NCI-H1105 treated with DMSO at 0.1 percent for 48 hours (cell line): ENCODE measurements at regions not wholly inside any gene's neighbourhood (a gene's known extent, or its start where the extent isn't known, plus 50 kb on each side); places are given as distances from the start of the nearest gene placed in this dataset.
"Not testable (repeated sequence)": the region's sequence is repeated elsewhere in the genome, so short reads cannot be mapped to it uniquely, and the experiment has no call there.

ENCODE experiments used
- DNase-seq: peaks from one replicate; lab custom pipeline; 2025; lab: John Stamatoyannopoulos, UW

DNA sequence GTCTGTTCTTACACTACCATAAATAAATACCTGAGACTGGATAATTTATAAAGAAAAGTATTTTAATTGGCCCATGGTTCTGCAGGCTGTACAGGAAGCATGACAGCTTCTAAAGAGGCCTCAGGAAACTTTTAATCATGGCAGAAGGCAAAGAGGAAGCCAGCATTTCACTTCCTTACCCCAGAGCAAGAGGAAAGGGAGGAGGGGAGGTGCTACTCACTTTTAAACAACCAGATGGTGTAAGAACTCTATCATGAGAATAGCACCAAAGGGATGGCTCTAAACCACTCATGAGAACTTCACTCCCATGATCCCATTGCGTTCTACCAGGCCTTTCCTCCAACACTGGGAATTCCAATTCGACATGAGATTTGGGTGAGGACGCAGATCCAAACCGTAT, 344.4 kb upstream of the SLC39A10 start:
- DNase-seq, result no peak

DNA sequence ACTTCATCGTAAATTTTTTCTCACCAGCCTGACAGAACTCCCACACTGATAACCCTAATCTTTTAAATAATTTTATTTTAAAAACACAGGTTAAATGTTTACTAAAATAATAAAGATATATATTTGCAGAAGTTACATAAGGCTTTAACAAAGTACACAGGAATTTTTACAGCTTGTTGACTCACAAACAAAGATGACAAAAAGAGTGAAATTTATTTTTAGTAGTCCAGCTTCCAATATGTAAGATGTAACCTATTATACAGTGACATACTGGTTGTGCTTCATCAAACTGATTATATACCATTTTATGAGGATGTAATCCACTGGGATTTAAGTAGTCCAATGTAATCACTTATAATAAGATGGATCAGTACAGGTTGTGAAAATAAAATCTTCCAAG, 348.9 kb upstream of the SLC39A10 start:
- no peak for DNase-seq

DNA sequence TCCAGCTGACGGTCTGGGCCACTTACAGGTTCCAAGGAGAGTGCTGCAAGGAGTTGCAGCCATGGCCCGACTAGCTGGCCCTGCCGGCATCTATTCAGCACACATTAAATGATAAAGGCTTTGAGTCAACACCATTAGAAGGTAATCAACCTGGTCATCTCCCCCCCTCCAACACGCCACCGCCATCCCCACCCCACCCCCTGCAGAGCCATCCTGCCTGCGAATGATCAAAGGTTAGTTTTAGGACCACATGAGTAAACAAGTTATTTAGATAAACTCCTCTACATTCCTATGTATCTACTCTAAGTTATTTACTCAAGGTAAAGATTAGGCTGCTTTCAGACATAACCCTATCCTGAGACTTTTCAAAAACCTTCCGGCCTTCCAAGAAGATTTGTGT, 349.3 kb upstream of the SLC39A10 start:
- DNase-seq, result no peak

DNA sequence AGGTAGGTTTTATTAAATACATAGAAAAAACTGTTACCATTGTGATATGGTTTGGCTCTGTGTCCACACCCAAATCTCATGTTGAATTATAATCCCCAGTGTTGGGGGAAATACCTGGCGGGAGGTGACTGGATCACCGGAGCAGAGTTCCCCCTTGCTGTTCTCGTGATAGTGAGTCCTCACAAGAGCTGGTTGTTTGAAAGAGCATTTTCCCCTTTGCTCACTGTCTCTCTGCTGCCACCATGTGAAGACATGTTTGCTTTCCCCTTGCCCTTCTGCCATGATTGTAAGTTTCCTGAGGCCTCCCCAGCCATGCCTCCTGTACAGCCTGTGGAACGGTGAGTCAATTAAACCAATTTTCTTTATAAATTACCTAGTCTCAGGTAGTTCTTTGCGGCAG, 352.7 kb upstream of the SLC39A10 start:
- DNase-seq, result no peak

DNA sequence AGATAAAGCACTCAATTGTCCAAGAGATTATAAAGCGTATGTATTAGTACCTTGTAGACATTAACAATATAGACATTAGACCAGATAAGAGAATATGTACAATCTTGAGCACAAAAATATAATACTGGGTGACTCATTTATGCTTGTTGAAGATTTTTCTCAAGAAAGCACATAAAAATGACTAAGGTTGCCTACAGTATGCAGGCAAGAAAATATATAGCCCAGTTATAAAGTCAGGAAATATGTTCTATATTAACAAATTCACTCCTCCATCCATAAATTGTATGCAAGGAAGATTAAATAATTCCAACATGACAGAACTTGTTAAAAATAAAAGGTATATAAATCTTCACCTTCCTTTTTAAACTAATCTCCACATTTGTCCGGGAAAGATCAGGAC, 356.4 kb upstream of the SLC39A10 start:
- DNase-seq, result no peak

DNA sequence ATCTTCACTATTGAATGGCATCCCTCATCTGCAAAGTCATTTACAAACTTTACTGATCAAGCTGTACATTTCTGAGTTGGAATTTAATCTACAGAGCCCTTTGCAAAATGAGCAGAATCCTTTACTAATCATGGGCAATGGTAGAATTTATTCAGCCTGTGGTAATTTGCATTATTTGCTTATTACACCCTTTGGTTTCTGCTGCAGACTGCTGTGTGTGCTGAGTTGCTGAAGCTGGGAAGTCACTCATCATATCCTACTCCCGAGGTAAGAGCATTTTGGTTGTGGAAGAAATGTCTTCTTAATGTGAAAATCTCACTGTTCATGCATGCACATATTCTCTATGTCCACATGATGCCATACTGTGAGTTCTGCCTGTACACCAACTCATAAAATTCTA, 357.4 kb upstream of the SLC39A10 start:
- DNase-seq, result no peak

DNA sequence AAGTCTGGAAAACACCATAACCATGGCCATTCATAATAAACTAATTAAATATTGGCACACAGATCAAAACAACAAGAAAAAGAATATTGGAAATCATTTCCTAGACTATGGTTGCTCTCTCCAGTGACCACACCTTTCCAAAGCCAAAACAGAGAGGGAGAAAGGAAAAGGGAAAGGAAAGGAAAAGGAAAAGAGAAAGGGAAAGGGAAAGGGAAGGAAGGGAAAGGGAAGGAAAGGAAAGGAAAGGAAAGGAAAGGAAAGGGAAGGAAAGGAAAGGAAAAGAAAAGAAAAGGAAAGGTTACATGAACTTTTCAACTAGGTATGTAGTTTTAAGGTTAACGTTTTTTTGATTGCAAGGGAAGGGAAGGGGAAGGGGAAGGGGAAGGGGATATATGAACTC, 360.5 kb upstream of the SLC39A10 start:
- DNase-seq, result no peak

DNA sequence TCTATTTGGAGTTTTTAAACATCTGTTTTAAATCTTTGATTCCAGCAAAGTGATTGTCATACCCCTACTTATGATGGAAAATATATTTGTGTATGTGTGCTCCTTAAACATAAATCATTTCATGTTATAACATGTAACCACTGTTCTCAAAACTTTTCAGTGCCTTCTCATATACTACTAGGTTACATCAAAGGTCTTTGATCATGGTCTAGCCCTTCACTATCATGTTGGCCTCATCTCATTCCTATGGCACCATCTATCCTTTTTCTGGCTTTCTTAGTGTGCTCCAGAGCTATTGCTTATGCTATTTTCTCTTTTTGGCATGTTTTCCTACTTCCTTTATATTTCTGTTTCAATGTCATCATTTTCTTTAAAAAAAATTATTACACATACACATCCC, 367.9 kb upstream of the SLC39A10 start:
- no peak for DNase-seq

DNA sequence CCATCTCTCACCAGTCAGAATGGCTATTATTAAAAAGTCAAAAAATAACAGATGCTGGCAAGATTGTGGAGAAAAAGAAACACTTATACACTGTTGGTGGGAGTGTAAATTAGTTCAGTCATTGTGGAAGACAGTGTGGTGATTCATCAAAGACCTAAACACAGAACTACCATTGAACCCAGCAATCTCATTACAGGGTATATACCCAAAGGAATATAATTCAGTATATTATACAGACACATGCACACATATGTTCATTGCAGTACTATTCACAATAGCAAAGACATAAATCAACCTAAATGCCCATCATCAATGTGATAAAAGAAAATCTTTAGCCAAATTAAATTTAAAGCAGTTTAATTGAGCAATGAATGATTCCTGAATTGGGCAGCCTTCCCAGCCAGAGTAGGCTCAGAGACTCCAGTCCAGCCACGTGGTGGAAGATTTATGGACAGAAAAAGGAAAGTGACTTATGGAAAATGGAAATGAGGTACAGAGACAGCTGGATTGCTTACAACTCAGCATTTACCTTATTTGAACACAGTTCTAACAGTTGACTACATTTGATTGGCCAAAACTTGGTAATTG, 377.1 kb upstream of the SLC39A10 start:
- DNase-seq, result no peak

DNA sequence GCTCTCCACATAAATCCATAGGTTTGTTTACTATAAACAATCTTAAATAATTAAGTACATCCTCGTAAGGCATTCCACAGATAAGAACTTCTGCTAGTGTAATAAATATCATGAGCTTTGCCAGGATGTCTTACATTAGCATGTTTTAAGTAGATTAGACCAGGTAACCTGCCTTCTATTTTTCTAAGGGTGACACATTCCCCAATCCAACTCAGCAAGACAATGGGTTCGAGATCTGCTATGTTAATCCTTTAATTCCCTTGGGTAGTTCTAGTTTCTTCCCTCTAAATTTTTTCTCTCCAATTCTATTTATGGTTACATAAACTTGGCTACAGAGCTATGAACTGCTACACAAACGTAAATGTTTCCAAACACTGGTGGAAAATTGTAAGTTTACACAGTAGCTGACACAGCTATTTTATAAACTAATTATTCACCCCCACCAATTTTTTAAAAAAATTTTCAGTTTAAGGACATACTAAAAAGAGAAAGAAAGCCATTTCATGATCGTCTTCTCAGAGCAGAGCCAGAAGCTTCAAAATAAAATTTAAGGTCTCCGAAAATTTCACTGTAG, 386.5 kb upstream of the SLC39A10 start:
- no peak for DNase-seq

DNA sequence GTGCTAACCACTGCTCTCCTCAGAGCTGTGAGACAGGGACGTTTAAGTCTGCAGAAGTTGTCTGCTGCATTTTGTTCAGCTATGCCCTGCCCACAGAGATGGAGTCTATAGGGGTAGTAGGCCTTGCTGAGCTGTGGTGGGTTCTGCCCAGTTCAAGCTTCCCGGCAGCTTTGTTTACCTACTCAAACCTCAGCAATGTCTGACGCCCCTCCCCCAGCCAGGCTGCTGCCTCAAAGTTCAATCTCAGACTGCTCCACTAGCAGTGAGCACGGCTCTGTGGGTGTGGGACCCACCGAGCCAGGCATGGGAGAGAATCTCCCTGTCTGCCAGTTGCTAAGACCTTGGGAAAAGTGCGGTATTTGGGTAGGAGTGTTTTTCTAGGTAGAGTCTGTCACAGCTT, 387.8 kb upstream of the SLC39A10 start:
- DNase-seq, result no peak

DNA sequence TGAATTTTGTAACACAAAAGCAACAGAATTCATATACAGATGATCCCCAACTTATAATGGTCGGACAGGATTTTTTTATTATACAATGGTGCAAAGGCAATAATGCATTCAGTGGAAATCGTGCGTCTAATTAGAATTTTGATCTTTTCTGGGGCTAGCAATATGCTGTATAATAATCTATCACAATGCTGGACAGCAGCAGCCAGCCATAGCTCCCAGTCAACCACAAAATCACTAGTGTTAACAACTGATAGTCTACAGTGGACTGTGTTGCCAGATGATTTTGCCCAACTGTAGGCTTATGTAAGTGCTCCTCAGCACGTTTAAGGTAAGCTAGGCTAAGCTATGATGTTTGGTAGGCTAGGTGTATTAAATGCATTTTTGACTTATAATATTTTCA, 399.0 kb upstream of the SLC39A10 start:
- DNase-seq, result no peak

DNA sequence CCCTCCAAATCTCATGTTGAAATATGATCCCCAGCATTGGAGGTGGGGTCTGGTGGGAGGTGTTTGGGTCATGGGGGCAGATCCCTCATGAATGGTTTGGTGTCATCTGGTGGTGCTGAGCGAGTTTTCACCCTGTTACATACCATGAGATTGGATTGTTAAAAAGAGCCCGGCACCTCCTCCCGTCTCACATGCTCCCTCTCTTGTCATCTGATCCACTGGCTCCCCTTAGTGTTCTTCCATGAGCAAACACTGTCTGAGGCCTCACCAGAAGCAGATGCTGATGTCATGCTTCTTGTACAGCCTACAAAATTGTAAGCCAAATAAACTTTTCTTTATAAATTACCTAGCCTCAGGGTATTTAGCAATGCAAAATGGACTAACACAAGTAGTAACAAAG, 405.0 kb upstream of the SLC39A10 start:
- no peak for DNase-seq

DNA sequence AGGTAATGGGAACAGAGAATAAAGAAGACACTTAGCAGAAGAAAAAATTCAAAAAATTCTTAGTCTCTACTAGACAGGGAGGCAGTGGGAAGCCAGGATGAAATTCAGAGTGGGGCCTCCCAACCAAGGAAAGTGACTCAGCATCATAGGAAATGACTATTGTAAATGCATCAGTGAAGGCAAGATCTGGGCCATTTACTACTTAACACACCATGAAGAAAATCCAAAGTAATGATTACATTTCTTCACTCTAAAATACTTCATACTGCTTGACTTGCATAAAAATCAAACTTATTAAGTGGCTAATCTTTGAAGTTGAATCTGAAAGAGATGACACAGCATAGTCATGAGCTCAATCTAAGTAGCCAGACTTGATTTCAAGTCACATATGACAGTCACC, 405.8 kb upstream of the SLC39A10 start:
- DNase-seq, result no peak

DNA sequence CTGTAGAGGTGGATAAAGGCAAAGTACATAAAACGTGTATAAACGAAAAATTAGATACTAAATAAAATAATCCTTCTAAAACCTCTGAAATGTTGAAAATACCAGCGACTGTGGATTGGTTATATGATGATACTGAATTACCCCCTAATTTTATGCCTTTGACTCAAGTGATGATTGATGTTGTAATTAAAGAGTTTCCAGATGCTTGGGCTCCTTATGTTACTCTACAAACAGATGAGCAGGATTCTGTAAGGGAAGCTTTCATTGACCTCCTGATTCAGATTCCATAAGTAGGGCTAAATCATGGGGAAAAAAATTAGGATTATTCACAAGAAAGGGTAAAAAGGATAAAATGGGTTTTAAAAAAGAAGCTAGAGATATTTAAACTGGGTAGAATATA, 418.2 kb upstream of the SLC39A10 start:
- DNase-seq, result no peak

DNA sequence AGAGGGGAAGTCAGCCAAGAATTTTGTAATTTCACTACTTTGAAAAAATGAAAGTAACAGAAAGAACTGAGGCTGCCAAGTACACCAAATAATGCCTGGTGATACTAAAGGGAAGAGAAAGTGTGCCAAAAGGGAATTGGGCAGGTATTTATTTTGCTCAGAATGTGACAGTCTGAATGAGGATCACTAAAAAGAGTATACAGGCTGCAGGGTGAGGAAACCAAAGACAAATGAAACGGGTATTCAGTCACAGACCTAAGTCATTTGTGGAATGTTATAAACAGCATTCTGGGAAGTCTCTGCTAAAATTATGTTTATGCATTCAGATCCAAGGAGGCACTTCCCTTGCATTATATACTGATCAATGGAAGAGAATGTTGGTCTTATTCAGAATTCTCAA, 418.6 kb upstream of the SLC39A10 start:
- DNase-seq, result no peak

DNA sequence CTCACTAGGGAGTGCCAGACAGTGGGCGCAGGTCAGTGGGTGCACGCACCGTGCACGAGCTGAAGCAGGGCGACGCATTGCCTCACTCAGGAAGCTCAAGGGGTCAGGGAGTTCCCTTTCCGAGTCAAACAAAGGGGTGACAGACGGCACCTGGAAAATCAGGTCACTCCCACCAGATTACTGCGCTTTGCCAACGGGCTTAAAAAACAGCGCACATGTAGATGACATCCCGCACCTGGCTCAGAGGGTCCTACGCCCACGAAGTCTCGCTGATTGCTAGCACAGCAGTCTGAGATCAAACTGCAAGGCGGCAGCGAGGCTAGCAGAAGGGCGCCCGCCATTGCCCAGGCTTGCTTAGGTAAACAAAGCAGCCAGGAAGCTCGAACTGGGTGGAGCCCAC, 428.5 kb upstream of the SLC39A10 start:
- not testable (repeated sequence) for DNase-seq

DNA sequence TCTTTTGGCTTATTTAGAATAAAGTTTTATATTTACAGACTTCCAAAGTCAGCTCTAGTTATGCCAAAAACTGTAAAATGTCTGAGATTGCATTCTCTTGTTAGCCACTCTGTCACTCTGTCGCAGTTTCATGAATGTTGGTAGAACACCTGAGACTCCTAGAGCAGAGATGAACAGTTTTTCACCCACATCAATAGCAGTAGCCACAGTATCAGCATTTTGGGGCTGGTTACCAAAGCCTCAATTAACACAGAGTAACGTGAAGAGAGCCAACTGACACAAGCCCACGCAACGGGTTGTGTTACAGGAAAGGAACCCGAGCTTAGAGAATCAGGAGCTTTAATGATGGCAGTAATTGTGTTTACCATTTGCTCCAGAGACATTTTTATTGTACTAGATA, 443.0 kb upstream of the SLC39A10 start:
- no peak for DNase-seq

DNA sequence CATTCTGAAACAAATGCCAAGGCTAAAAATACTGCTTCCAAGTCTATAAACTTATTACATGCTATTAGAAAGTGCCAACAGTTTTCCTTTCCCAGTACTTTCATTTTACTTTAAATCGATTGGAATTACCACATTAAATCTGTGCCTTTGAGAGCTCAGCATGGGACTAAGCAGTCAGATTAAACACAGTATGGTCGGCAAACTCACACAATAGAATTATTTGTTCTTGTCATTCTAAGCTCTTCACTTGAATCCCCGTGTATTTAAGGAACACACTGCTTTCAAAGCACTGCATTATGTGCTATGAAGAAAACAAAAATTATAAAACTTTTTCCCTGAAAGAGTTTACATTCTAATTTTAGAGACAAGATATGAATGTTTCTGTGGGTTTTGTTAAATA, 444.4 kb upstream of the SLC39A10 start:
- no peak for DNase-seq

DNA sequence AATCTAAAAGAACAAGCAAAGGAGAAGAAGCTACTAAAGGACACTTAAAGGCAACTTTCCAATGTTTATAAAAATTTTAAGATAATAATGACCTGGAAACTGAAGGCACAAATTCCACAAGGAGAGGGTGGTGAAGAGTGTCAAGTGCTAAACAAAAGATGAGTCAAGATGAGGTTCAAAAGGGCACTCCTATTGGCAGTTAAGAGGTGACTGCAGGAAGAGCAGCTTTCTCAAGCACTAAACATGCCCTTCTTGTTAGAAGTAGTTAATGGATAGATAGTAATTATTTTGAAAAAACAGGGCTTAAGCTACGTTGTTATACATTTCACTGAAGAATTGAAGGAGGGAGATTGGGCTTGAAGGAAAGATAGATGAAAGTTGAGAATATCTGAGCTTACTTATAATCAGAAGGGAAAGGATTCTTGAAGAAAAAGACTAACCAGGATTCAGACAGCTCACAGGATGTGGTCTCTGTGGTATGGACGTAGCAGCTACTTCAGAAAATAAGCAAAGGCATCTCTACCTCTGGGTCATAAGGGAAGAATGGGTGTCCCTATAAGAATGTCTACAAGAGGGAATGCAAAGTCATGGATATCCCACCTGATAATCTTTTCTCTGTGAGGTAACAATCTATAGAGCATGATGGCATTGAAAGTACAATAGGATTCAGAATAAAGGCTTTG, 454.7 kb upstream of the SLC39A10 start:
- DNase-seq, result no peak

DNA sequence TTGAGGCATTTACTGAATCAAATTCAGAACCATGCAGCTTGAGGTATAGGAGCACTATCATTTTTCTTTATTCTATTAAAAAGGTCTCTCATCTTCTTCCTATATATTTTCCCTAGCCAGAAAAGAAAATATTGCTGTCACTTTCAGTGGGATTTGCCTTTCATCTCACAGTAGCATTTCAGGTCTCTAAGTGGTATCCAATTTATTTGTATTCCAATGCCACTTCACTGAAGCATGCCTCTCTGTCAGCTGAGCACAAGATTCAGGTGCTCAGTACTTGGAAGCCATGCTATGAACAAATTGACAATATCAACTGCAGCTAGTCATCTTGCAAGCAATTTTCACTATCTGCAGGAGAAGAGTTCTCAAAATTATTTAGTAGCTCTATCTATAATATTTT, 457.2 kb upstream of the SLC39A10 start:
- no peak for DNase-seq

DNA sequence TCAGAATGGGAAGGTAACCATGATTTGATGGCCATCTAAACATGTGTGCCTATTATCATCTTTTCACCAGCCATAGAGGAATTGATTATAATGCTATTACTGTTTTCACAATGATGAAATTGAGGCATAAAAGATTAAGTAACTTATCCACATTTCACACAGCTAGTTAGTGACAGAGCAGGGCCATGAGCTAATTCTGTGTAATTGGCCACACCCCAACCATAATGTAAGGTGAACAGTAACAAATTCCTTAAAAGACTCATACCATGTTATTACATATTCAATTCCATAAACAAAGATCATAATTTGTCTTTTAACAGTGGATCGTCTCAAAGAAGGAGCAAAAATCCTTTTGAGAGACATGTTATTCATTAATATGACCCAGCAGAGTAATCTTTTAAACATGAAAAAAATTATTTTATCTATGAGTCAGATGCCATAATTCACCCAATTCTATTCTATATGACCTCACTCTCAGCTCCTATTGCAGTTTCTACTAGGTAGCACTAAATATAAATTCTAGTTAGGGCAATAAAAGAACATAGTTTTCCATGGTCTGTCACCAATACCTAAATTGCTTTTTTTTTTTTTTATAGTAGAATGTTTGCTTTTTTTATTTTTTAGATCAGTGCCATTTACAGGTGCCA, 475.8 kb upstream of the SLC39A10 start:
- DNase-seq, result no peak

DNA sequence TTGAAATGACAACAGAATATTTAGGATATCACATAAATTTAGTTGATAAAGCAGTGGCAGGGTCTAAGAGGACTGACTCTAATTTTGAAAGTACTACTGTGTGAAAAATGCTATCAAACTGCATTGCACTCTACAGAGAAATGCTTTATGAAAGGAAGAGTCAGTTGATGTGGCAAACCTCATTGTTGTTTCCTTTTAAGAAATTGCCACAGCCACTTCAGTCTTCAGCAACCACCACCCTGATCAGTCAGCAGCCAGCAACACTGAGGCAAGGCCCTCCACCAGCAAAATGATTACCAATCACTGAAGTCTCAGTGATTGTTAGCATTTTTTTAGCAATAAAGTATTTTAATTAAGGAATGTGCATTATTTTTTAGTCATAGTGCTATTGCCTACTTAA, 488.7 kb upstream of the SLC39A10 start:
- DNase-seq, result no peak

DNA sequence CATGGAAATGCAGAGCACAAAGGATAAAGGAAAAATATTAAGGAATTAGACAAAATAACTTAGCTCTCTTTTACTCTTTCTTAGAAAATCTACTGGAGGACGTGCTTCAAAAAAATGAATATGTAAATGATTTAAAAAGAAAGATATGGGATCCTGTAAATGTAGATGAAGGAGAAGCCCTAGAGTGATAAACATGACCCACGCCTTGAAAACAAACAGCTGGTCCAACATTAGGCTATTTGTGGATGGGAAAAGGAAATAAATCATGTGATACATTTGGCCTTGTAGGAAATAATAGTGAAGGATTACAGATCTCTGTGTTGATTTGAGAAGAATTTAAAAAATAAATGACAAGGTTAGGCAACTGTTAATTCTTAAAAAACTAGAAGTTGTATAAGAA, 492.1 kb upstream of the SLC39A10 start:
- DNase-seq, result no peak
